Progenitor cell of endocrine pancreas (in vitro differentiated cells): ENCODE measurements at regions not wholly inside any gene's neighbourhood (a gene's known extent, or its start where the extent isn't known, plus 50 kb on each side); places are given as distances from the start of the nearest gene placed in this dataset.

Source experiments
- DNase-seq: peaks from one replicate; pipeline ENCODE4 v3.0.0; 2021; ENCODE audit warnings: low spot score; ENCODE audit not compliant: unreplicated experiment
- H3K27ac Mint-ChIP-seq: 2 replicates; pipeline ENCODE4 v1.8.0; 2021; ENCODE audit warnings: mild to moderate bottlenecking, moderate library complexity, mixed read lengths
- H3K27me3 Mint-ChIP-seq: 2 replicates; pipeline ENCODE4 v1.8.0; 2021; ENCODE audit warnings: mixed read lengths
- H3K36me3 Mint-ChIP-seq: 2 replicates; pipeline ENCODE4 v1.8.0; 2022; ENCODE audit warnings: mixed read lengths; ENCODE audit not compliant: insufficient read depth
- H3K4me1 Mint-ChIP-seq: 2 replicates; pipeline ENCODE4 v1.8.0; 2021; ENCODE audit warnings: low read depth, mixed read lengths
- H3K4me3 Mint-ChIP-seq: 2 replicates; pipeline ENCODE4 v1.8.0; 2021; ENCODE audit warnings: low read depth, mild to moderate bottlenecking, moderate library complexity, mixed read lengths
- H3K9me3 Mint-ChIP-seq: 2 replicates; pipeline ENCODE4 v1.8.0; 2021; ENCODE audit warnings: low read depth, mixed read lengths
- TF ChIP-seq, protein P1 (sequence below): fragments of 200-600 bp; sonication (generic); IDR thresholded peaks from one replicate; pipeline ENCODE4 v1.5.0; 2021; ENCODE audit warnings: antibody characterized with exemption, mild to moderate bottlenecking; ENCODE audit not compliant: unreplicated experiment

GRCh38 chr2:44825702-44826101, 115.8 kb upstream of the SIX3 start:
- Mint-ChIP-seq H3K27me3 (peaks cover 7% of the 10 kb centered on the region), H3K9me3 (no peaks in the 10 kb centered on the region), H3K4me3 (no peak overlapping the region), H3K27ac (no peak overlapping the region), H3K36me3 (no peaks in the 10 kb centered on the region), H3K4me1 (peaks cover 23% of the 10 kb centered on the region)
- TF ChIP-seq, protein P1, sequence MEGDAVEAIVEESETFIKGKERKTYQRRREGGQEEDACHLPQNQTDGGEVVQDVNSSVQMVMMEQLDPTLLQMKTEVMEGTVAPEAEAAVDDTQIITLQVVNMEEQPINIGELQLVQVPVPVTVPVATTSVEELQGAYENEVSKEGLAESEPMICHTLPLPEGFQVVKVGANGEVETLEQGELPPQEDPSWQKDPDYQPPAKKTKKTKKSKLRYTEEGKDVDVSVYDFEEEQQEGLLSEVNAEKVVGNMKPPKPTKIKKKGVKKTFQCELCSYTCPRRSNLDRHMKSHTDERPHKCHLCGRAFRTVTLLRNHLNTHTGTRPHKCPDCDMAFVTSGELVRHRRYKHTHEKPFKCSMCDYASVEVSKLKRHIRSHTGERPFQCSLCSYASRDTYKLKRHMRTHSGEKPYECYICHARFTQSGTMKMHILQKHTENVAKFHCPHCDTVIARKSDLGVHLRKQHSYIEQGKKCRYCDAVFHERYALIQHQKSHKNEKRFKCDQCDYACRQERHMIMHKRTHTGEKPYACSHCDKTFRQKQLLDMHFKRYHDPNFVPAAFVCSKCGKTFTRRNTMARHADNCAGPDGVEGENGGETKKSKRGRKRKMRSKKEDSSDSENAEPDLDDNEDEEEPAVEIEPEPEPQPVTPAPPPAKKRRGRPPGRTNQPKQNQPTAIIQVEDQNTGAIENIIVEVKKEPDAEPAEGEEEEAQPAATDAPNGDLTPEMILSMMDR, result no peak
- DNase-seq, result no peak

- TF ChIP-seq, protein P1, result no peak
- no peak overlapping the region for H3K4me3 Mint-ChIP-seq
- peaks cover 7% of the 10 kb centered on the region for H3K27me3 Mint-ChIP-seq
- H3K9me3 Mint-ChIP-seq, result no peaks in the 10 kb centered on the region
- no peaks in the 10 kb centered on the region for H3K36me3 Mint-ChIP-seq
- no peak for DNase-seq
- H3K27ac Mint-ChIP-seq, result no peak overlapping the region
- peaks cover 15% of the 10 kb centered on the region for H3K4me1 Mint-ChIP-seq
Measured at GRCh38 chr2:44826601-44827000, 114.9 kb upstream of the SIX3 start.

GRCh38 chr2:44829771-44830170, 111.7 kb upstream of the SIX3 start:
- TF ChIP-seq, protein P1, result no peak
- Mint-ChIP-seq H3K27ac (no peak overlapping the region), H3K36me3 (no peaks in the 10 kb centered on the region), H3K4me1 (peaks cover 6% of the 10 kb centered on the region), H3K27me3 (peaks cover 7% of the 10 kb centered on the region), H3K4me3 (no peak overlapping the region), H3K9me3 (peaks cover 10% of the 10 kb centered on the region)
- no peak for DNase-seq

- H3K36me3 Mint-ChIP-seq, result no peaks in the 10 kb centered on the region
- peaks cover 10% of the 10 kb centered on the region for H3K9me3 Mint-ChIP-seq
- TF ChIP-seq, protein P1, result no peak
- H3K4me3 Mint-ChIP-seq, result no peak overlapping the region
- peaks cover 10% of the 10 kb centered on the region for H3K27me3 Mint-ChIP-seq
- no peak for DNase-seq
- H3K4me1 Mint-ChIP-seq, result no peaks in the 10 kb centered on the region
- no peak overlapping the region for H3K27ac Mint-ChIP-seq
Measured at GRCh38 chr2:44833171-44834069, 108.1 kb upstream of the SIX3 start.

- Mint-ChIP-seq H3K9me3 (peaks cover 10% of the 10 kb centered on the region), H3K4me3 (no peak overlapping the region), H3K27me3 (peaks cover 5% of the 10 kb centered on the region), H3K4me1 (peaks cover 4% of the 10 kb centered on the region), H3K36me3 (no peaks in the 10 kb centered on the region), H3K27ac (no peak overlapping the region)
- TF ChIP-seq, protein P1, result no peak
- DNase-seq, result no peak
Measured at GRCh38 chr2:44834656-44835055, 106.8 kb upstream of the SIX3 start.
